ENCODE measurements at regions not wholly inside any gene's neighbourhood (a gene's known extent, or its start where the extent isn't known, plus 50 kb on each side); places are given as distances from the start of the nearest gene placed in this dataset.

GRCh38 chr2:144331674-144332355, 188.1 kb downstream of the ZEB2 start (continued):
- no peak for TF ChIP-seq ZNF253 (CRISPR knock-in tag; conservative IDR thresholded peaks at IDR 0.05)
- peak; percentile 63 for TF ChIP-seq POLR2A (conservative IDR thresholded peaks at IDR 0.05)
- TF ChIP-seq LARP7 (IDR thresholded peaks at IDR 0.05), result 0 out of 2 replicates have a peak, but pooled peaks have one; percentile 27
- TF ChIP-seq CBFA2T2 (conservative IDR thresholded peaks at IDR 0.05), result no peak
- TF ChIP-seq ZZZ3 (IDR thresholded peaks at IDR 0.05), result no peak
- peak; percentile 59; the same call in 1 of the 2 replicates for TF ChIP-seq MYC (IDR thresholded peaks at IDR 0.05; ENCODE audit: low read depth, low read length)
- TF ChIP-seq MYC (CRISPR knock-in tag; IDR thresholded peaks at IDR 0.05; ENCODE audit: borderline replicate concordance, low read depth), result peak; percentile 66; the same call in 1 of the 2 replicates
- no peak for TF ChIP-seq PBX2 (CRISPR knock-in tag; IDR thresholded peaks at IDR 0.05; ENCODE audit: low read depth)
- TF ChIP-seq PBX2 (tag; conservative IDR thresholded peaks at IDR 0.05; ENCODE audit: low read depth), result no peak
- peak; percentile 66 for TF ChIP-seq RB1 (IDR thresholded peaks at IDR 0.05; ENCODE audit: low read depth)
- no peak for TF ChIP-seq TSC22D4 (tag; IDR thresholded peaks at IDR 0.05)
- peak; percentile 84; the same call in 1 of the 2 replicates for TF ChIP-seq KAT7 (CRISPR knock-in tag; IDR thresholded peaks at IDR 0.05; ENCODE audit: borderline replicate concordance)
- no peak for TF ChIP-seq PHB2 (IDR thresholded peaks at IDR 0.05; ENCODE audit: low read depth)
- TF ChIP-seq ZNF717 (CRISPR knock-in tag; IDR thresholded peaks at IDR 0.05), result no peak
- peak; percentile 36 for TF ChIP-seq PHF20 (IDR thresholded peaks at IDR 0.05; ENCODE audit: partially characterized antibody)
- no peak for TF ChIP-seq FOXK1 (CRISPR knock-in tag; IDR thresholded peaks at IDR 0.05; ENCODE audit: borderline replicate concordance)
- no peak for TF ChIP-seq PATZ1 (CRISPR knock-in tag; IDR thresholded peaks at IDR 0.05; ENCODE audit: borderline replicate concordance)
- TF ChIP-seq HNRNPL (IDR thresholded peaks at IDR 0.05; ENCODE audit: low read depth, low read length), result no peak
- no peak for TF ChIP-seq TARDBP (IDR thresholded peaks at IDR 0.05)
- peak; percentile 39 for TF ChIP-seq SAP30 (IDR thresholded peaks at IDR 0.05; ENCODE audit: borderline replicate concordance, insufficient read depth, low read depth, low read length, poor library complexity, severe bottlenecking)
- no peak for TF ChIP-seq ZNF175 (CRISPR knock-in tag; IDR thresholded peaks at IDR 0.05; ENCODE audit: low read depth)
- TF ChIP-seq, protein P1, sequence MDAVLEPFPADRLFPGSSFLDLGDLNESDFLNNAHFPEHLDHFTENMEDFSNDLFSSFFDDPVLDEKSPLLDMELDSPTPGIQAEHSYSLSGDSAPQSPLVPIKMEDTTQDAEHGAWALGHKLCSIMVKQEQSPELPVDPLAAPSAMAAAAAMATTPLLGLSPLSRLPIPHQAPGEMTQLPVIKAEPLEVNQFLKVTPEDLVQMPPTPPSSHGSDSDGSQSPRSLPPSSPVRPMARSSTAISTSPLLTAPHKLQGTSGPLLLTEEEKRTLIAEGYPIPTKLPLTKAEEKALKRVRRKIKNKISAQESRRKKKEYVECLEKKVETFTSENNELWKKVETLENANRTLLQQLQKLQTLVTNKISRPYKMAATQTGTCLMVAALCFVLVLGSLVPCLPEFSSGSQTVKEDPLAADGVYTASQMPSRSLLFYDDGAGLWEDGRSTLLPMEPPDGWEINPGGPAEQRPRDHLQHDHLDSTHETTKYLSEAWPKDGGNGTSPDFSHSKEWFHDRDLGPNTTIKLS (IDR thresholded peaks at IDR 0.05; ENCODE audit: borderline replicate concordance, low read depth), result no peak
- no peak for TF ChIP-seq ZNF75A (CRISPR knock-in tag; IDR thresholded peaks at IDR 0.05)
- TF ChIP-seq BMI1 (IDR thresholded peaks at IDR 0.05; ENCODE audit: low read length), result no peak
- TF ChIP-seq TBP (optimal IDR thresholded peaks at IDR 0.05; ENCODE audit: low read depth, low read length), result peak; percentile 7
- no peak for TF ChIP-seq JUNB (CRISPR knock-in tag; conservative IDR thresholded peaks at IDR 0.05)
